GM20000 (cell line): ENCODE measurements at regions not wholly inside any gene's neighbourhood (a gene's known extent, or its start where the extent isn't known, plus 50 kb on each side); places are given as distances from the start of the nearest gene placed in this dataset.

Source experiments
- DNase-seq: peaks from one replicate; pipeline ENCODE4 v3.0.0; 2012; ENCODE audit warnings: low spot score
- CTCF ChIP-seq: IDR thresholded peaks from 2 replicates; pipeline ENCODE4 v1.5.1; 2012; ENCODE audit warnings: mild to moderate bottlenecking, control low read depth; ENCODE audit errors: extremely low read depth, missing control alignments

- TF ChIP-seq CTCF: peak; percentile 80
- peak; percentile 49 for DNase-seq
Observed at GRCh38 chr3:18295171-18295920, 129.8 kb downstream of the SATB1 start.

- TF ChIP-seq CTCF: no peak
- DNase-seq: no peak
Observed at GRCh38 chr3:18290157-18290556, 135.0 kb downstream of the SATB1 start.

- TF ChIP-seq CTCF: no peak
Observed at GRCh38 chr3:18288243-18288642, 136.9 kb downstream of the SATB1 start.

GRCh38 chr3:18284716-18285115 is 140.4 kb downstream of the SATB1 start:
- TF ChIP-seq CTCF: no peak
- no peak for DNase-seq

More at GRCh38 chr3:18288243-18288642, 136.9 kb downstream of the SATB1 start:
- no peak for DNase-seq

- TF ChIP-seq CTCF: no peak
- DNase-seq: no peak
Observed at GRCh38 chr3:18283680-18284079, 141.5 kb downstream of the SATB1 start.

GRCh38 chr3:18282507-18282906 is 142.6 kb downstream of the SATB1 start:
- TF ChIP-seq CTCF: no peak
- no peak for DNase-seq

- DNase-seq: no peak
- no peak for TF ChIP-seq CTCF
Observed at GRCh38 chr3:18279226-18279737, 145.9 kb downstream of the SATB1 start.
